GM23248 (cell line): ENCODE measurements at regions not wholly inside any gene's neighbourhood (a gene's known extent, or its start where the extent isn't known, plus 50 kb on each side); places are given as distances from the start of the nearest gene placed in this dataset.
"Not testable (repeated sequence)": the region's sequence is repeated elsewhere in the genome, so short reads cannot be mapped to it uniquely, and the experiment has no call there.

Source experiments
- DNase-seq: peaks from one replicate; pipeline ENCODE4 v3.0.0-alpha.2; 2015
- H2AFZ ChIP-seq: fragments of 200-600 bp; sonication (generic); 2 replicates; pipeline ENCODE4 v1.6.1; 2016; ENCODE audit warnings: antibody characterized with exemption
- H3F3A ChIP-seq: fragments of 200-600 bp; sonication (generic); 2 replicates; pipeline ENCODE4 v1.6.1; 2016; ENCODE audit warnings: mild to moderate bottlenecking, antibody characterized with exemption, mixed run types; ENCODE audit not compliant: insufficient read depth
- H3K27ac ChIP-seq: fragments of 200-600 bp; sonication (generic); 2 replicates; pipeline ENCODE4 v1.5.1; 2016; ENCODE audit warnings: mild to moderate bottlenecking
- H3K27me3 ChIP-seq: fragments of 200-600 bp; sonication (generic); replicated peaks from 2 replicates; pipeline ENCODE4 v1.6.1; 2016; ENCODE audit warnings: mild to moderate bottlenecking; ENCODE audit not compliant: insufficient read depth
- H3K36me3 ChIP-seq: fragments of 200-600 bp; sonication (generic); 2 replicates; pipeline ENCODE4 v1.6.1; 2016; ENCODE audit warnings: low read depth, mild to moderate bottlenecking
- H3K4me1 ChIP-seq: fragments of 200-600 bp; sonication (generic); 2 replicates; pipeline ENCODE4 v1.6.1; 2016; ENCODE audit warnings: mild to moderate bottlenecking; ENCODE audit not compliant: insufficient read depth
- H3K4me2 ChIP-seq: fragments of 200-600 bp; sonication (generic); one replicate; pipeline ENCODE4 v1.6.1; 2016; ENCODE audit warnings: mild to moderate bottlenecking; ENCODE audit not compliant: unreplicated experiment
- H3K4me3 ChIP-seq: fragments of 200-600 bp; sonication (generic); 2 replicates; pipeline ENCODE4 v1.5.1; 2016; ENCODE audit warnings: mild to moderate bottlenecking
- H3K79me2 ChIP-seq: fragments of 200-600 bp; sonication (generic); 2 replicates; pipeline ENCODE4 v1.6.1; 2016; ENCODE audit warnings: mild to moderate bottlenecking; ENCODE audit not compliant: insufficient read depth
- H3K9ac ChIP-seq: fragments of 200-600 bp; sonication (generic); 2 replicates; pipeline ENCODE4 v1.6.1; 2016; ENCODE audit warnings: mild to moderate bottlenecking
- H3K9me2 ChIP-seq: fragments of 200-600 bp; sonication (generic); 2 replicates; pipeline ENCODE4 v1.6.1; 2016; ENCODE audit warnings: mixed run types, mild to moderate bottlenecking, moderate library complexity; ENCODE audit not compliant: insufficient read depth
- H3K9me3 ChIP-seq: fragments of 200-600 bp; sonication (generic); one replicate; pipeline ENCODE4 v1.6.1; 2017; ENCODE audit warnings: low read depth
- H4K20me1 ChIP-seq: fragments of 200-600 bp; sonication (generic); 2 replicates; pipeline ENCODE4 v1.6.0; 2016; ENCODE audit not compliant: insufficient read depth
- EZH2 ChIP-seq: fragments of 200-600 bp; sonication (generic); IDR thresholded peaks from 2 replicates; pipeline ENCODE4 v1.6.1; 2018; ENCODE audit warnings: antibody characterized with exemption, mild to moderate bottlenecking; ENCODE audit not compliant: insufficient read depth, poor library complexity, severe bottlenecking
- EZH2phosphoT487 ChIP-seq: fragments of 200-600 bp; sonication (generic); IDR thresholded peaks from 2 replicates; pipeline ENCODE4 v1.6.1; 2018; ENCODE audit warnings: antibody characterized with exemption, moderate library complexity, mild to moderate bottlenecking, low read depth; ENCODE audit not compliant: insufficient read depth
- WGBS, 2 experiments: methylation state at CpG; one replicate each; pipeline ENCODE4 v1.1.6; 2015 to 2017; ENCODE audit warnings: low lambda C conversion rate in 2 of 2, low coverage in 1 of 2; ENCODE audit errors: missing lambda C conversion rate in 2 of 2; 5-methylcytosine and 5-hydroxymethylcytosine counted together
- in situ Hi-C: fragments of 300-500 bp; cut with MboI; formaldehyde crosslinking; loops from 2 replicates; pipeline ENCODE4 v1.15.0; 2020

DNA sequence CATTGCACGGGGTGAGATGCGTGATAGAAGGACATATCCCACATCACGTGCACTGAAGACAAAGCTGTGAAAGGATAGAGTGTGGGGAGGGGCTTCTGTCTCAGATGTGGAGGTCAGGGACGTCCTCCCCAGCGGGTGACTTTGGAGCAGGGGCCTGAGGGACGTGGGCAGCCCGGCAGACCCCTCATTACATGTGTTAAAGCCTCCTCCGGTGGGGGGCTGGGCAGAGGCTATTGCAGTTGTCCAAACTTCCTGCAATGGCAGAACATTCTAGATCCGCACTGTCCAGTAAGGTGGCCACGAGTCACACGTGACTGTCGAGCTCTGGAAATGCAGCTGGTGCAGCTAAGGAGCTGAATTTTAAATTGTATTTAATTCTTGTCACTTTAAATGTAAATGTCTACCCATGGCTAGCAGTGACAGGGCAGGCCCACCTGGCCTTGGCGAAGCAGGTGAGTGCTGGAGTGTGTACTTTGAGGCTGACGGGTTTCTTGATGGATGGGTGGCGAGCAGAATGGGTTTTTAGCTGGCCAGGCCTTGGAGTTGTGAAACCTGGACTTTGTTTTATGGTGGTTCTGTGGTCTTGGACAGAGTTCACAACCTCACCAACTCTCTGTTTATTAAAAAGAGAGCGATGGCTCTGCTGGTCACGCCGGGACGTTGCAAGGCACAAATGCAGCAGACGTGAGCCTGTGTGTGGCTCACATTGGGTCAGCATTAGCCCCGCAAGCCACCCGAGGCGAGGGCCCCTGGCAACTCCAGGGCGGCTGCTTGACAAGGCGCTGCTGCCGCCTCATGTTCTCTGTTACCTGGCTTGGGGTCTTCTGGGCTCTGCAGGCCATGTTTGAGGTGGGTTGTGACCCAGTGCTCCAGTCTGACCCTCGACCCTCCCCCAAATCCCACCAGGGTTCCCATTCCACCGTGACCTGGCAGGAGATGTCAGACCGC, 177.6 kb downstream of the NPIPB11 start:
- 89 to 91% methylated on average over 24 to 29 of the region's 29 CpGs for WGBS, 2 experiments
- H2AFZ ChIP-seq, H3K9me3 ChIP-seq, DNase-seq, in situ Hi-C loops, H3K4me2 ChIP-seq, H3F3A ChIP-seq, H3K79me2 ChIP-seq, H3K4me3 ChIP-seq, H3K9ac ChIP-seq, H3K27me3 ChIP-seq, H3K9me2 ChIP-seq, H3K4me1 ChIP-seq, H3K27ac ChIP-seq, H3K36me3 ChIP-seq, H4K20me1 ChIP-seq: not testable (repeated sequence)

DNA sequence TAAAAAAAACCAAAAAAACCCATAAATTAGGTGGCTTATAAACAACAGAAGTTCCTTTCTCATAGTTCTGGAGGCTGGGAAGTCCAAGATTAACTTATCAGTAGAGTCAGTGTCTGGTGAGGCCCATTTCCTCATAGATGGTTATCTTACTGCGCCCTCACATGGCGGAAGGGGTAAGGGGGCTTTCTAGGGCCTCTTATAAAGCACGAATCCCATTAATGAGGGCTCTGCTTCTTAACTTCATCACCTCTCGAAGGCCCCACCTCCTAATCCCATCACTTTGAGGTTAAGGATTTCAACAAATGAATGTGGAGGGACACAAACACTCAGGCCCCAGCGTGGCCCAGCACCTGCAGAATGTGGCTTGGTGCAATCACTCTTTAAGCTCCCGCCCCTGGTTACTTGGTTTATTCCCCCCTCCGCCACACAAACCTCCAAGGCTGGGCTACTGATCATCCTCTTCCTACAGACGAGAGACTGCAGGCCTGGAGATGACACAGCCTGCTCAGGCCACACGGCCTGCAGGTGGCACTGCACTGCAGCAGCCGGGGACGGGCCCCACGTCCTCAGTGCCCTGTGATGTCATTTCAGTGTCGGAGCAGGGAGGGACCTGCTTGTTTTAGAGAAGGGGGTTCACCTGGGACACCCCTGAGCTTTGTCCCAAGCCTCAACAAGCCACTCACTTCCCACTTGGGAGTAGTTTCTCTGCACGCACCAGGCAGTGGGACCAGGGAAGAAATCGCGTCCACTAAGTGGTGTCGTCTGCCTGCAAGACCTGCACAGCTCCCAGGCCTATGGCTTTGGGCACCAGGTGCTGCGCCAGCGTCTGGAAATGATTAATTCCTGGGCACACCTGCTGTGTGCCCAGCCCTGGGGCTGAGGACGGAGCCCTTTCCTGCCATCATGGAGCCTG, 178.5 kb downstream of the NPIPB11 start:
- in situ Hi-C loops, H3K9me2 ChIP-seq, H3K4me1 ChIP-seq, H4K20me1 ChIP-seq, H3K9me3 ChIP-seq, H3F3A ChIP-seq, H3K36me3 ChIP-seq, H3K27ac ChIP-seq, H3K9ac ChIP-seq, H3K4me3 ChIP-seq, H3K27me3 ChIP-seq, H2AFZ ChIP-seq, H3K79me2 ChIP-seq, H3K4me2 ChIP-seq: not testable (repeated sequence)
- WGBS, 2 experiments, result 52% methylated on average over 18 to 20 of the region's 20 CpGs
- peak; percentile 71 for DNase-seq

DNA sequence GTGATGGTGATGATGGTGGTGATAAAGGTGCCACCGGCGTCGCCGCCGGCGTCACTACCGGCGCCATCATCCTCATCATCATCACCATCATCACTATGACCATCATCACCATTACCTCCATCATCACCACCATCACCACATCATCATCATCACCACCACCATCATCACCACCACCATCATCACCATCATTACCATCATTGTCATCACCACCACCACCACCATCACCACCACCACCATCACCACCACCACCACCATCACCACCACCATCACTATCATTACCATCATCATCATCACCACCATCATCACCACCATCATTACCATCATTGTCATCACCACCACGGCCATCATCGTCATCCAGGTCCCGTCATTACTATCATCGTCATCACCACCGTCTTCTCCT, 179.7 kb downstream of the NPIPB11 start:
- H3F3A ChIP-seq, result no peaks in the 10 kb centered on the region
- no peaks in the 10 kb centered on the region for H3K27me3 ChIP-seq
- in situ Hi-C loops, result no loop called here
- TF ChIP-seq EZH2phosphoT487, result no peak
- no peak for TF ChIP-seq EZH2
- DNase-seq, result no peak
- no peak overlapping the region for H3K4me3 ChIP-seq
- H3K4me1 ChIP-seq, result peaks cover 2% of the 10 kb centered on the region; the same call in 1 of the 2 replicates
- H3K9me3 ChIP-seq, result no peaks in the 10 kb centered on the region
- H2AFZ ChIP-seq, result no peak overlapping the region
- no peak overlapping the region for H3K9ac ChIP-seq
- no peaks in the 10 kb centered on the region for H3K36me3 ChIP-seq
- H4K20me1 ChIP-seq, result no peaks in the 10 kb centered on the region
- no peaks in the 10 kb centered on the region for H3K9me2 ChIP-seq
- H3K27ac ChIP-seq, result no peak overlapping the region
- H3K4me2 ChIP-seq, result no peak overlapping the region
- no peaks in the 10 kb centered on the region for H3K79me2 ChIP-seq
- 32% methylated on average over 7 of the region's 13 CpGs; no CpG with 5 or more reads in 1 of the 2 experiments for WGBS, 2 experiments

DNA sequence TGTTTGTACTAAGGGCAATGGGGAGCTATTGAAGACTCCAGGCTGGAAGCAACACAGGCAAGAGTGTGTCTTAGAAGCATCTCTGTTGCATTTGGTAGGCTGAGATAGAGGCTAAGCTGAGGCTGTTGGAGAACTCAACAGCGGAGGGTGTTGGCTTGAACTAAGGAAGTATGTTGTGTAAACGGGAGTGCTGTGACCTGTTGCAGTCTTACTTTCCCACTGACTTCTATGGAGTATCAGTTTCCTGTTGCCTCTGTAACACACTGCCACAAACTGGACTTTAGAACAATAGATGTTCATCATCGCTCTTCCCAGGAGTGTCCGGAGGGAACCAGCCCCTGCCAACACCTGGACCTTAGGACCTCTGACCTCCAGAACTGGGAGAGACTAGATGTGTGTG, 181.8 kb downstream of the NPIPB11 start:
- H2AFZ ChIP-seq, H3K4me3 ChIP-seq, H3F3A ChIP-seq, H3K9ac ChIP-seq, H3K4me2 ChIP-seq, H3K36me3 ChIP-seq, H3K27ac ChIP-seq, in situ Hi-C loops, H3K9me3 ChIP-seq, H3K9me2 ChIP-seq, DNase-seq, H3K79me2 ChIP-seq, H3K27me3 ChIP-seq, H4K20me1 ChIP-seq: not testable (repeated sequence)
- peaks cover 21% of the 10 kb centered on the region for H3K4me1 ChIP-seq
- 98 to 100% methylated on average over 4 of the region's 4 CpGs for WGBS, 2 experiments

DNA sequence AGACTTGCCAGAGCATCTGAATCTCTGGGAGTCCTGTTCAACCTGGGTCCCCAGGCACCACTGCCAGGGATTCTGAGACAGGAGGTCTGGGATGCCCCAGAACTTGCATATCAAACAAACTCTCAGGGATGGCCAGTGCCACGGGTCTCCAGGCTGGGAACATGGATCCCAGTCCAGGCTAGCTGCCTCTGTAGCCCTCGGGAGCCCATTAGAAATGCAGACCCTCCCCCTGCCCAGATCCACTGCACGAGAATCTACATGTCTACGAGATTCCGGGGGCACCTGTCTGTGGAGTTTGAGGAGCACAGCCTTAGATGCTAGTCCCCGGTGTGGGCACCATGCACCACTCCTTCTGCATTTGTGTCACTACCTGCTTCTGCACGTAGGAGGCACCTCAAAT, 183.9 kb downstream of the NPIPB11 start:
- DNase-seq, H3K9me2 ChIP-seq, H3K4me3 ChIP-seq, H4K20me1 ChIP-seq, H3K4me2 ChIP-seq, H3K9ac ChIP-seq, H3K27ac ChIP-seq, in situ Hi-C loops, H3K79me2 ChIP-seq, H3K36me3 ChIP-seq, H3K9me3 ChIP-seq, H3K27me3 ChIP-seq, H3F3A ChIP-seq, H2AFZ ChIP-seq: not testable (repeated sequence)
- 85 to 88% methylated on average over 6 to 7 of the region's 7 CpGs for WGBS, 2 experiments
- H3K4me1 ChIP-seq, result peaks cover 25% of the 10 kb centered on the region

DNA sequence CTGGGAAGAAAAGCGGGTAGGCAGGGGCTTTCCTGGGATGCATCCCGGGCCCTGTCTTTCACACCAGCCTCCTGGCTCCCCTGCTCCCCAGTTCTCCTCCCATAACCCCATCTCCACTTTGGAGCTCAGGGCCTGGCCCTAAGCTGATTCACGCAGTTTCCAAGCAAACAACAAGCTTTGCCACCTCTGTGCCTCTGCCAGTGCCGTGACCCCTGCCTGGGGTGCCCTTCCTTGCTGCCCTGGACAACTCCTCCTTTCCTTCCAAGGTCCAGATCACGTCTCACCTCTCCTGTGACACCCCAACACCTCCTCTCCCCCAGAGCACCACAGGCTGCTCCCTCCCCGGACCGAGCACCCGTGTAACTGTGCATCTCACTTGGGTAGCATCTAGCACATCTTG, 184.5 kb downstream of the NPIPB11 start:
- H2AFZ ChIP-seq, H3K4me2 ChIP-seq, H3F3A ChIP-seq, H3K27me3 ChIP-seq, H3K36me3 ChIP-seq, H4K20me1 ChIP-seq, in situ Hi-C loops, H3K9me3 ChIP-seq, H3K4me3 ChIP-seq, DNase-seq, H3K79me2 ChIP-seq, H3K27ac ChIP-seq, H3K9me2 ChIP-seq: not testable (repeated sequence)
- H3K4me1 ChIP-seq, result peaks cover 25% of the 10 kb centered on the region
- 0 out of 2 replicates have a peak overlapping the region, but pooled peaks have one; percentile 50 for H3K9ac ChIP-seq
- WGBS, 2 experiments, result 95 to 100% methylated on average over 6 to 8 of the region's 8 CpGs
